Activated CD8-positive, alpha-beta memory T cell treated with anti-CD3 and anti-CD28 coated beads for 36 hours (primary cell): ENCODE measurements at regions not wholly inside any gene's neighbourhood (a gene's known extent, or its start where the extent isn't known, plus 50 kb on each side); places are given as distances from the start of the nearest gene placed in this dataset.
"Not testable (repeated sequence)": the region's sequence is repeated elsewhere in the genome, so short reads cannot be mapped to it uniquely, and the experiment has no call there.

Source experiments
- CTCF ChIA-PET: fragments of 350-600 bp; sonication (Branson Sonifier 250); formaldehyde crosslinking; loops from one replicate; lab custom pipeline; 2021; ENCODE audit warnings: antibody characterized with exemption; lab: Charles Lee
- POLR2A ChIA-PET: fragments of 350-600 bp; sonication (Branson Sonifier 250); formaldehyde crosslinking; loops from one replicate; lab custom pipeline; 2021; ENCODE audit warnings: antibody characterized with exemption; lab: Charles Lee

GRCh38 chr5:125236981-125237380, 490.5 kb upstream of the ZNF608 start:
- ChIA-PET POLR2A (no interaction called here), CTCF (interaction anchor here (1.2 kb wide), 1 partner anchor 15 kb away, joined by 3 read pairs; no protein-coding TSS in a partner anchor)

DNA sequence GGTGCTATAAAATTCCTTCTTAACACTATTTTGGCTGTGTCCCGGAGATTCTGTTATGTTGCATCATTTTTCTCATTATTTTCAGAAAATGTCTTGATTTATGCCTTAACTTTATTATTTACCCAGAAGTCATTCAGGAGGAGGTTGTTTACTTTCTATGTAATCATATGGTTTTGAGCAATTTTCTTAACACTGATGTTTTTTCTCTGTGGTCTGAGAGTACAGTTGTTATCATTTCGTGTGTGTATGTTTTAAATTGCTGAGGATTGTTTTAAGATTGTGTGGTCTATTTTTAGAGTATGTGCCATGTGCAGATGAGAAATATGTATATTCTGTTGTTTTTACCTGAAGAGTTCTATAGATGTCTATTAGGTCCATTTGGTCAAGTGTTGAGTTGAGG, 498.1 kb upstream of the ZNF608 start:
- CTCF ChIA-PET = no interaction called here
- POLR2A ChIA-PET = no interaction called here

DNA sequence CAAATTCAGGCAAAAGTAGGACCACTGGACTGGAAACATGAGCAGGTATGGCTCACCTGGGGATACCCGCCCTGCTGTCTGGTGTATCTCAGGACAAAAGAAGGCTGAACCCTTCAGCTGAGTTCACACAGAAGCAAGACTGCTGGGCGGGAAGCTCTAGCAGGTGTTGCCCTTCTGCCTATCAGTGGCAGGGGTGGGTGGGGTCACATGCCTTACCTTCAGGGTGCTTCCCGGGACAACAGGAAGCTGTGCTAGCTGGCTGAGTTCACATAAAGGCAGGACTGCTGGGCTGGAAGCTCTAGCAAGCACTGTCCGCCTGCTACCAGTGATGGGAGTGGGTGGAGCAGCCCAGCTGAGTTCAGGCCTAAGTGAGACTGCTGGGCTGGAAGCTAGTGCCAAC, 498.8 kb upstream of the ZNF608 start:
- CTCF ChIA-PET = no interaction called here

GRCh38 chr5:125249400-125249799, 503.0 kb upstream of the ZNF608 start:
- ChIA-PET CTCF (no interaction called here), POLR2A (no interaction called here)

More for the DNA sequence above, 498.8 kb upstream of the ZNF608 start:
- POLR2A ChIA-PET = no interaction called here

DNA sequence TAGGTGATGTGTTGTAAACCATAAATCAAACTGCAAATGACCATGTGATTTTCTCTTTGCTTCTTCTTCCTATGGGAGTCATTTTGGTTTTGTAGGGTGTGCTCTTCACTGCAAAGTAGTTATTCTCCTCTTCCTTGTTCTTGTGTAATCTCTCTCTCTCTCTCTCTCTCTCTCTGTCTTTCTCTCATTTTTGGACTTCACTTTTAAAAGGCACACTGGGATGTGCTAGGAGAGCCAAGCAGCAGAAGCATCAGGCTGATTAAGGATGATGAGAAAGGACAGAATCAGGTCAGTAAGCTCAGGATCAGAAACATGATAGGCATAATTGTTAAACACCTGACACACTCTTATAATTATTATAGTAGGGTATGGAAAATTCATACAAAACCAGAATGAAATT, 505.3 kb upstream of the ZNF608 start:
- POLR2A ChIA-PET = no interaction called here

DNA sequence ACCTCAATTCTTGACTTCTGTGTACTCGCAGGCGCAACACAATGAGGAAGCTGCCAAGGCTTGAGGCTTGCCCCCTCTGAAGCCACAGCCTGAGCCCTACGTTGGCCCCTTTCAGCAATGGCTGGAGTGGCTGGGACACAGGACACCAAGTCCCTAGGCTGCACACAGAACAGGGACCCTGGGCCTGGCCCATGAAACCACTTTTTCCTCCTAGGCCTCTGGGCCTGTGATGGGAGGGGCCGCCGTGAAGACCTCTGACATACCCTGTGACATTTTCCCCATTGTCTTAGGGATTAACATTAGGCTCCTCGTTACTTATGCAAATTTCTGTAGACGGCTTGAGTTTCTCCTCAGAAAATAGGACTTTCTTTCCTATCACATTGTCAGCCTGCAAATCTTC, 507.2 kb upstream of the ZNF608 start:
- POLR2A ChIA-PET, CTCF ChIA-PET: not testable (repeated sequence)

More for the DNA sequence above, 505.3 kb upstream of the ZNF608 start:
- CTCF ChIA-PET = interaction anchor here (0.7 kb wide), 1 partner anchor 16 kb away, joined by 3 read pairs; no protein-coding TSS in a partner anchor

GRCh38 chr5:125254267-125254666, 507.8 kb upstream of the ZNF608 start:
- CTCF ChIA-PET = no interaction called here
- POLR2A ChIA-PET = no interaction called here

GRCh38 chr5:125256296-125256695, 509.9 kb upstream of the ZNF608 start:
- POLR2A ChIA-PET = no interaction called here
- CTCF ChIA-PET = no interaction called here

DNA sequence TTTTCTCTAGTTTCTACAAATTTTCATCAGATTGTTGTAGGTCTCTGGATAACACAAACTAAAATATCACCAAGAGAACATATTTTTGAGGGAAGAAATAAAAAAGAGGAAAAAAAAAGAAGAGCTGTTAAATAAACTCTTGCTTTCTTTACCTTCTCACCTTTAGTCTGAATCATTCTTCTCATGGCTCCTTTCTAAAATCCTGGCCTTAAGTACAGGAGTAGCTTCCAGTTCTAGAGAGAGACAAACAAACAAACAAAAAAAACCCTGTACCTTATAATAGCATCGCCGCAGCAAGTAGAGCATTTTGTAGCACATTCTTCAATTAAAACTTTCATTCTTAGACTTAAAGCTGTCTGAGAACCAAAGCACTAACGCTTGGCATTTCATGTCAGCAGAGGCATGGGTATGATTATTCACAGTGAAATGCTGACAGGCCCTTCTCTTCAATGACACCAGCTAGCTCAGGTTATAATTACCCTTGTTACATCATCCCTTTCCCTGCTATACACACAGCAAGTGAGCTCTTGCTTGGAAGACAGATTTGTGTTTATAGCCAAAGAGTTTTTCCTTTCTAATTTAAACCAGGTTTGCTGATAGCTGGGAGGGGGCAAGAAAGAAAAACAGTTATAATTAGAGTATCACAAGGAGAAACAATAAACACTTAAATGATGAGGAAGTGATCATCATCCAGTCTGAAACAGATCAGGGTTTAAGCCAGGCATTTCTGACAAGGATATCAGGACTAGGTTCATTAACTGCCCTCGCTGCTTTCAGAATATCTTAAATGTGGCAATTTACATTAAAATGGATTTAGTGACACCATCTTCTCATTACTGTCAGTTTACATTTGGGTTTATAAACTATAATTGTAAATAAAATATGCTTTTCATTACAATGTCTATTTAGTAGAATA, 510.9 kb upstream of the ZNF608 start:
- CTCF ChIA-PET = no interaction called here
- POLR2A ChIA-PET = no interaction called here

GRCh38 chr5:125257997-125258396, 511.6 kb upstream of the ZNF608 start:
- ChIA-PET CTCF (no interaction called here), POLR2A (no interaction called here)

- ChIA-PET CTCF (no interaction called here), POLR2A (no interaction called here)
Measured at GRCh38 chr5:125258615-125259014, 512.2 kb upstream of the ZNF608 start.

- ChIA-PET CTCF (no interaction called here), POLR2A (no interaction called here)
Measured at GRCh38 chr5:125261505-125262250, 515.2 kb upstream of the ZNF608 start.

DNA sequence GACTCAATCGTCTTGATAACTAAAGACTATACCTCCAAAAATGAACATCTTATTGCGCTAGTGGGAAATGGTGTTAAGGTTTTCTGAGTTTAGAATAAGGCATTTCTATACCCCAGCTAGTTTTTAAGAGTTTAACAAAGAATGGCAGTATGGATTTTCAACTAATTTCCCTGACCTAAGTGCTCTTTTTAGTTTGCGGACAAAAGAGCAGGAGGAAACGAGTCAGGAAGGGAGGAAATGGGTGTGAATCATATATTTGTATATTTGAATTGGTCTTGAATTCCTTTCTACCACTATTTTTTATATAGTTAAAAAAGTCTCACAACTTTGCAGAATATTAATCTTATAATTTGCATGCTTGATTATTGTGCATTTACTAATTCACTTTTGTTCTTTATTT, 516.3 kb upstream of the ZNF608 start:
- CTCF ChIA-PET = no interaction called here
- POLR2A ChIA-PET = no interaction called here

DNA sequence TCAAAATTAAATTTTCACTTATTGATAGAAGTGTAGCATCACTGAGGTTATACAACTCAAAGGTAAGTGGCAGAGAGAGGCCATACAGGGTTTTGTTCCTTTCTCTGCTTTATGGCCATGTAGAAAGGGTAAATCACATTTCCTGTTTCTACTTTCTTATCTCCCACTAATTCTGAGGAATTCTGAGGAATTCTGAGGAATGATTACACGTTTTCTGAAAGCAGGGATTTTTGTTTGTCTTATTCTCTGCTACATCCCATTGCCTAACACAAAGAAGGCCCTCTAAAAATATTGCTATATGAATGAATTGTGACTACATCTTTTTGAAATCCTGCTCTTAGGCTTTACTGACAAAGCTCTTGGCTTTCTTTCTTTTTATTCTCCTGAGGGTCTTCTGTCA, 516.9 kb upstream of the ZNF608 start:
- ChIA-PET CTCF (no interaction called here), POLR2A (no interaction called here)

DNA sequence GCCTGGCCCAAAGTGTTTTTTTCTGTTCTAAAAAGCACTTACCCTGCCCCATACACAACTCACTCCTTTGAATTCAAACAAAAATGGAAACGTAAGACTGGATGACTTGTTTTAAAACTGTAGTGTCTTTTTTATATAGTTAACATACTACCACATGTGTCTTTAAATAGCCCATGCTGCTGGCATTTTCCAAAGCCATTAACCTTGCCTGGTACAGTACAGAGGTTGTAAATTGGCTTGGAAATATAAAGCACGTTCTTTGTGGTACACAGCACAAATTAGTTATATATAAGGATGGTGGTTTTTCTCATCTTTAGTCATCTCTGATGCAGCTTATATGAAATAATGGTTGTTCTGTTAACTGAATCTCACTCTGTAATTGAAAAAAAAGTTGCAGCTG, 519.7 kb upstream of the ZNF608 start:
- CTCF ChIA-PET = no interaction called here
- POLR2A ChIA-PET = no interaction called here

GRCh38 chr5:125267636-125268248, 521.3 kb upstream of the ZNF608 start:
- CTCF ChIA-PET = no interaction called here
- POLR2A ChIA-PET = no interaction called here

DNA sequence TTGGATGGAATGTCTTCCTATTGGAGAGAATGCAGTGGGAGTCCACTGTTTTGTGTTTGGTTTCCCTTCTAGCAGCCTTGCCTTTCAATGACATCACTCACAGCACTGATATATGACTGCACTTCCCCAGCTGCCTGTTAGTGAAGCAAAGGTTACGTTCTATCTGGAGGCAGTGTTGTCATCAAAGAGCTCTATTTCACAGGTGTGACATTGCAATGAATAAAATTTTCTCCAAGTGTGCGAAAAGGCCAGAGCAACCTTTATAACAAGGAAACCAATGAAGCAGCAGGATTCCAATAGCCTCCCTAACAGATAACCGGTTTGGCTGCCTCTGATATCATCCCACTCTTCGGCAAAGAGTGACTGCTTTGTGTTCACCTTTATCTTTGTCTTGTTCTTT, 523.5 kb upstream of the ZNF608 start:
- POLR2A ChIA-PET = no interaction called here
- CTCF ChIA-PET = no interaction called here

DNA sequence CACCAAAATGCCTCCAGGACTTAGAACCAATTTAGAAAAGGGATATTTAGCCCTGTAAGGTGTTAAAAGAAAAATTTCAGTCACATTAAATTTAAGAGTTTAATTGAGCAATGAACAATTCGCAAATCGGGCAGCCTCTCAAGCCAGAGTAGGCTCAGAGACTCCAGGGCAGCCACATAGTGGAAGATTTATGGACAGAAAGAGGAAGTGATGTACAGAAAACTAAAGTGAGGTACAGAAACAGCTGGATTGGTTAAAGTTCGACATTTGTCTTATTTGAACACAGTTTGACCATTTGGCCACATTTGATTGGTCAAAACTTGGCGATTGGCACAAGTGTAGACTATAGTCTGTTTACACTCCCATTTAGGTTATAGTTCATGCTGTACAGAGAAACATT, 525.9 kb upstream of the ZNF608 start:
- ChIA-PET POLR2A (no interaction called here), CTCF (no interaction called here)

GRCh38 chr5:125274211-125274610, 527.8 kb upstream of the ZNF608 start:
- POLR2A ChIA-PET = no interaction called here
- CTCF ChIA-PET = no interaction called here
